22Rv1 (cell line): ENCODE measurements at regions not wholly inside any gene's neighbourhood (a gene's known extent, or its start where the extent isn't known, plus 50 kb on each side); places are given as distances from the start of the nearest gene placed in this dataset.

Experiments used
- CTCF ChIP-seq: fragments of 450-650 bp; IDR thresholded peaks from 2 replicates; pipeline ENCODE4 v1.5.1; 2017; ENCODE audit warnings: mild to moderate bottlenecking
- ZFX ChIP-seq: fragments of 450-650 bp; IDR thresholded peaks from 2 replicates; pipeline ENCODE4 v1.6.1; 2017; ENCODE audit warnings: antibody characterized with exemption, borderline replicate concordance

- TF ChIP-seq CTCF, result no peak
- no peak for TF ChIP-seq ZFX
Observed at GRCh38 chr5:107291866-107292265, 378.9 kb downstream of the EFNA5 start.
